KMS-11 (cell line): ENCODE measurements at regions not wholly inside any gene's neighbourhood (a gene's known extent, or its start where the extent isn't known, plus 50 kb on each side); places are given as distances from the start of the nearest gene placed in this dataset.

Source experiments
- H2AFZ ChIP-seq: fragments of 200-600 bp; sonication (generic); 2 replicates; pipeline ENCODE4 v1.6.1; 2016; ENCODE audit warnings: antibody characterized with exemption, mixed run types, low read depth
- H3K27ac ChIP-seq: fragments of 200-600 bp; sonication (generic); 2 replicates; pipeline ENCODE4 v1.6.1; 2016; ENCODE audit warnings: mild to moderate bottlenecking, mixed run types
- H3K27me3 ChIP-seq: fragments of 200-600 bp; sonication (generic); 2 replicates; pipeline ENCODE4 v1.6.1; 2017; ENCODE audit warnings: mild to moderate bottlenecking, low read depth, mixed run types, moderate library complexity; ENCODE audit not compliant: insufficient read depth
- H3K36me3 ChIP-seq: fragments of 200-600 bp; sonication (generic); 2 replicates; pipeline ENCODE4 v1.6.1; 2017; ENCODE audit warnings: mild to moderate bottlenecking, mixed run types; ENCODE audit not compliant: insufficient read depth
- H3K4me1 ChIP-seq: fragments of 200-600 bp; sonication (generic); 2 replicates; pipeline ENCODE4 v1.6.1; 2016; ENCODE audit warnings: mild to moderate bottlenecking, low read depth, mixed run types; ENCODE audit not compliant: poor library complexity, severe bottlenecking
- H3K4me2 ChIP-seq: fragments of 200-600 bp; sonication (generic); 2 replicates; pipeline ENCODE4 v1.7.0; 2016; ENCODE audit warnings: mild to moderate bottlenecking, mixed run types
- H3K4me3 ChIP-seq: fragments of 200-600 bp; sonication (generic); IDR thresholded peaks from 2 replicates; pipeline ENCODE4 v1.6.1; 2017; ENCODE audit warnings: low read depth, low read length, mixed read lengths; ENCODE audit not compliant: insufficient read depth
- H3K79me2 ChIP-seq: fragments of 200-600 bp; sonication (generic); 2 replicates; pipeline ENCODE4 v1.6.1; 2016; ENCODE audit warnings: low read depth, mixed run types; ENCODE audit not compliant: insufficient read depth
- H3K9ac ChIP-seq: fragments of 200-600 bp; sonication (generic); 2 replicates; pipeline ENCODE4 v1.6.1; 2016; ENCODE audit warnings: mild to moderate bottlenecking, mixed run types
- H4K20me1 ChIP-seq: fragments of 200-600 bp; sonication (generic); 2 replicates; pipeline ENCODE4 v1.6.1; 2016; ENCODE audit warnings: mild to moderate bottlenecking, mixed run types; ENCODE audit not compliant: insufficient read depth
- TF ChIP-seq, protein P1 (sequence below): fragments of 200-600 bp; sonication (generic); conservative IDR thresholded peaks from 2 replicates; pipeline ENCODE4 v1.6.1; 2017; ENCODE audit warnings: low read depth, mild to moderate bottlenecking, antibody characterized with exemption, low read length, moderate library complexity, mixed read lengths

DNA sequence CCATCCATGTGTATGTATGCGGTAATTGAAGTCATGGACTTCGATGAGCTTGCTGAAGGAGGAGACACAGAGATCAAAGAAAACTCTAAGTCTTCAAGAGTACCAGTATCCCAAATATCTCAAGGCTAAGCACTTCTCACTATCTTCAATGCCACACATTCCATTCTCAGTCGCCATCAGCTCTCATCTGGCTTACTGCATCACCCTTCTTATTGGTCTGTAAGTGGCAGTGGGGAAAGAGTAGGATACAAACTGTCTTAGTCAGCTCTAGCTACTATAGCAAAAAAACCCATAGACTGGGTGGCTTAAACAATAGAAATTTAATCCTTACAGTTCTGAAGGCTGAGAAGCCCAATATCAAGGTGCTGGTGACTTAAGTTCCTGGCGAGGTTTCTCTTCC, 218.7 kb downstream of the POSTN start:
- Histone ChIP-seq H2AFZ (no peak overlapping the region), H3K4me2 (no peak overlapping the region), H3K9ac (no peak overlapping the region), H4K20me1 (no peaks in the 10 kb centered on the region), H3K36me3 (no peaks in the 10 kb centered on the region), H3K79me2 (no peaks in the 10 kb centered on the region), H3K27me3 (no peaks in the 10 kb centered on the region), H3K27ac (no peak overlapping the region), H3K4me1 (no peaks in the 10 kb centered on the region), H3K4me3 (no peak overlapping the region)
- TF ChIP-seq, protein P1, sequence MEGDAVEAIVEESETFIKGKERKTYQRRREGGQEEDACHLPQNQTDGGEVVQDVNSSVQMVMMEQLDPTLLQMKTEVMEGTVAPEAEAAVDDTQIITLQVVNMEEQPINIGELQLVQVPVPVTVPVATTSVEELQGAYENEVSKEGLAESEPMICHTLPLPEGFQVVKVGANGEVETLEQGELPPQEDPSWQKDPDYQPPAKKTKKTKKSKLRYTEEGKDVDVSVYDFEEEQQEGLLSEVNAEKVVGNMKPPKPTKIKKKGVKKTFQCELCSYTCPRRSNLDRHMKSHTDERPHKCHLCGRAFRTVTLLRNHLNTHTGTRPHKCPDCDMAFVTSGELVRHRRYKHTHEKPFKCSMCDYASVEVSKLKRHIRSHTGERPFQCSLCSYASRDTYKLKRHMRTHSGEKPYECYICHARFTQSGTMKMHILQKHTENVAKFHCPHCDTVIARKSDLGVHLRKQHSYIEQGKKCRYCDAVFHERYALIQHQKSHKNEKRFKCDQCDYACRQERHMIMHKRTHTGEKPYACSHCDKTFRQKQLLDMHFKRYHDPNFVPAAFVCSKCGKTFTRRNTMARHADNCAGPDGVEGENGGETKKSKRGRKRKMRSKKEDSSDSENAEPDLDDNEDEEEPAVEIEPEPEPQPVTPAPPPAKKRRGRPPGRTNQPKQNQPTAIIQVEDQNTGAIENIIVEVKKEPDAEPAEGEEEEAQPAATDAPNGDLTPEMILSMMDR: no peak

DNA sequence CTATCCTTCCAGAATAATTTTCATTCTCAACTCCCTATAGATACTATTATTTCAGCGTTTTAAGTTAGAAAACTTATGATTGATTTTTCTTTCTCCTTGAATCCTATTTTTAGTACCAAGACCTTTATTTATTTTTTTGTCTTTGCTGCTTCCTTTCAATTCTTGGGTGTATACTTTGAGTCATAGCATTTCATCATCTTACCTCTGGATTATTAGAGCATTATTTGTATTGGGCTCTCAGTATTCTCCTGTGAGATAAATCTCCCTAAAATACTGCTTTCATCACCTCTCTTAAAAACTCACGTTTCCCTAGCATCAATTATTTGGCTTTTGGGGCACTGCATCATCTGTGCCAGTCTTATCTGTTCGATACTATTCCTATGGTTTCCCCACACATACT, 222.8 kb downstream of the POSTN start:
- Histone ChIP-seq H3K9ac (no peak overlapping the region), H3K4me3 (no peak overlapping the region), H3K27ac (no peak overlapping the region), H3K4me2 (no peak overlapping the region), H3K36me3 (no peaks in the 10 kb centered on the region), H4K20me1 (no peaks in the 10 kb centered on the region), H3K79me2 (no peaks in the 10 kb centered on the region), H2AFZ (no peak overlapping the region), H3K27me3 (no peaks in the 10 kb centered on the region), H3K4me1 (no peaks in the 10 kb centered on the region)
- TF ChIP-seq, protein P1: no peak

DNA sequence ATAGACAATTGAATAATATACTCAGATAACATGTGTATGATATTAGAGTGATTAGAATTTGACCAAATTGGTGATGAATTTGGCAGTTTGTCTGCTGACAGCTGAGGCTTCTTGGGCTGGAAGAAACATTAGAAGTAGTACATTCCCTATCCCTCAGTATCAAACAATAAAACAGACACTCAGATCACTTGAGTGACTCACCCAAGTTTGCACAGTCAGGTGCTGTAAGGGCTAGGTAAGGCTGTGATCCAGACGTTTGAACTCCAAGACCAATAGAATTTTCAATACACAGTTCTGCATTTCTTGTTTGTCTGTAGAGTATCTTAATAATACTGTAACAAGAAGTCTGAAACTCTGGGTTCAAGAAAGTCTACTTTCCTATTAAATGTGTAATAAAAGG, 223.5 kb downstream of the POSTN start:
- H3K9ac ChIP-seq: no peak overlapping the region
- TF ChIP-seq, protein P1: no peak
- no peak overlapping the region for H3K4me2 ChIP-seq
- H3K36me3 ChIP-seq: no peaks in the 10 kb centered on the region
- no peaks in the 10 kb centered on the region for H3K4me1 ChIP-seq
- no peak overlapping the region for H2AFZ ChIP-seq
- no peak overlapping the region for H3K4me3 ChIP-seq
- H3K79me2 ChIP-seq: no peaks in the 10 kb centered on the region
- H4K20me1 ChIP-seq: no peaks in the 10 kb centered on the region
- H3K27ac ChIP-seq: no peak overlapping the region
- H3K27me3 ChIP-seq: no peaks in the 10 kb centered on the region

DNA sequence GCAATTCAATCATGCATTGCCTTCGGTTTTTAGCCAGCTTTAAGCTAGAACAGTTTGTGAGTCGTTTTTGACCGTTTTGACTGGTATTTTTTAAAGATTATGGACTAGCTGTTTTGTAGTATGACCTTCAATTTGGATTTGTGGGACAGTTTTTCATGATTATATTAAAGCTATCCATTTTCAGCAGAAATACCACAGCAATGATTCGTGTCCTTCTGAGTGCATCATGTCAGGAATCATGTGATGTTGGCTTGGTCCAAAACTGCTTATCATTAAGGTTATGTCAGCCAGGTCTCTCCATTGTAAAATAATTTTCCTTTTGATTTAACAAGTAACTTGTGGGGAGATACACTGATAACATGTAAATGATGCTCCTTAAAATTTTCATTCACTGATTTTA, 229.0 kb downstream of the POSTN start:
- H3K4me2 ChIP-seq: no peak overlapping the region
- no peaks in the 10 kb centered on the region for H4K20me1 ChIP-seq
- H3K4me1 ChIP-seq: no peaks in the 10 kb centered on the region
- H3K27me3 ChIP-seq: no peaks in the 10 kb centered on the region
- H3K9ac ChIP-seq: no peak overlapping the region
- no peak overlapping the region for H3K4me3 ChIP-seq
- no peak overlapping the region for H2AFZ ChIP-seq
- no peak overlapping the region for H3K27ac ChIP-seq
- H3K36me3 ChIP-seq: no peaks in the 10 kb centered on the region
- H3K79me2 ChIP-seq: no peaks in the 10 kb centered on the region
- TF ChIP-seq, protein P1: no peak

DNA sequence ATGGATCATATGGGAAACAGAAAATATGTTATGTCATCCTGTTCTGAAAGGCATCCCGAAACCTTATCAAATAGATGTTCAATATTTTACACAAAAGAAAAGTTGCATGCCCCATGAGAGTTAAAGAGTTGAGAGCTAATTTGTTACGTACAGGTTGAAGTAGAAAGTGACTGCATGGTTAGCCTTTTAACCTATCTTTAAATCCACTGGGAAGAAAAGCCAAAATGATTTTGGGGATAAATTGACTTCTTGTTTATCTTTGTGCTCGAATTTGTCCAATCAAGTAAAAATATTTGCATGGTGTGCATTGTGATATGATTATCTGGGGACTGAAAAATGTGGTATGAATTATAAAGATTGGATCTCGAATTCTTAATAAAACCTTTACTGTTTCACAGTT, 230.1 kb downstream of the POSTN start:
- Histone ChIP-seq H3K4me3 (no peak overlapping the region), H3K27ac (no peak overlapping the region), H3K4me1 (no peaks in the 10 kb centered on the region), H3K36me3 (no peaks in the 10 kb centered on the region), H4K20me1 (no peaks in the 10 kb centered on the region), H2AFZ (no peak overlapping the region), H3K79me2 (no peaks in the 10 kb centered on the region), H3K9ac (no peak overlapping the region), H3K4me2 (no peak overlapping the region), H3K27me3 (no peaks in the 10 kb centered on the region)
- TF ChIP-seq, protein P1: no peak
